Nephron (organoid): ENCODE measurements at regions not wholly inside any gene's neighbourhood (a gene's known extent, or its start where the extent isn't known, plus 50 kb on each side); places are given as distances from the start of the nearest gene placed in this dataset.
"Not testable (repeated sequence)": the region's sequence is repeated elsewhere in the genome, so short reads cannot be mapped to it uniquely, and the experiment has no call there.

Source experiments
- H3K27ac Mint-ChIP-seq, 3 experiments: 2 replicates each; pipeline ENCODE4 v1.8.0; 2020; ENCODE audit warnings: mixed read lengths in 3 of 3, mild to moderate bottlenecking in 2 of 3, moderate library complexity in 1 of 3
- H3K27me3 Mint-ChIP-seq: 2 replicates; pipeline ENCODE4 v1.8.0; 2021; ENCODE audit warnings: low read depth, mild to moderate bottlenecking, moderate library complexity, mixed read lengths
- H3K36me3 Mint-ChIP-seq: 2 replicates; pipeline ENCODE4 v1.8.0; 2020; ENCODE audit warnings: low read depth, mixed read lengths
- H3K4me1 Mint-ChIP-seq: 2 replicates; pipeline ENCODE4 v1.8.0; 2020; ENCODE audit warnings: mixed read lengths
- H3K4me3 Mint-ChIP-seq, 3 experiments: 2 replicates each; pipeline ENCODE4 v1.8.0; 2020; ENCODE audit warnings: mild to moderate bottlenecking in 3 of 3, mixed read lengths in 3 of 3, moderate library complexity in 2 of 3
- H3K9me3 Mint-ChIP-seq: 2 replicates; pipeline ENCODE4 v1.8.0; 2020; ENCODE audit warnings: mixed read lengths
- CTCF ChIP-seq, 3 experiments: fragments of 200-600 bp; sonication (generic); IDR thresholded peaks; one replicate each; pipeline ENCODE4 v1.5.0; 2021; ENCODE audit warnings: antibody characterized with exemption in 3 of 3; ENCODE audit not compliant: unreplicated experiment in 3 of 3

- Mint-ChIP-seq H3K4me1 (peaks cover 39% of the 10 kb centered on the region), H3K4me3 (no peak overlapping the region), H3K27ac (peak overlapping the region; percentile 18 to 93 (median 19)), H3K27me3 (no peaks in the 10 kb centered on the region), H3K36me3 (no peaks in the 10 kb centered on the region), H3K9me3 (no peaks in the 10 kb centered on the region)
- no peak for TF ChIP-seq CTCF (IDR thresholded peaks at IDR 0.05; ENCODE audit: unreplicated experiment in 3 of 3)
Measured at GRCh38 chr6:132021552-132022375, 70.6 kb upstream of the CCN2 start.

GRCh38 chr6:132020918-132021317 lies 69.7 kb upstream of the CCN2 start:
- H3K4me1 Mint-ChIP-seq: peaks cover 39% of the 10 kb centered on the region
- H3K27ac Mint-ChIP-seq: peak overlapping the region; percentile 87 to 93 (median 92)
- not testable (repeated sequence) for H3K4me3 Mint-ChIP-seq, H3K36me3 Mint-ChIP-seq, H3K9me3 Mint-ChIP-seq, H3K27me3 Mint-ChIP-seq

GRCh38 chr6:132020138-132020581 lies 69.0 kb upstream of the CCN2 start:
- H3K4me3 Mint-ChIP-seq: no peak overlapping the region
- H3K27me3 Mint-ChIP-seq: no peaks in the 10 kb centered on the region
- no peak for TF ChIP-seq CTCF (IDR thresholded peaks at IDR 0.05; ENCODE audit: unreplicated experiment in 3 of 3)
- peaks cover 39% of the 10 kb centered on the region for H3K4me1 Mint-ChIP-seq
- no peaks in the 10 kb centered on the region for H3K36me3 Mint-ChIP-seq
- H3K9me3 Mint-ChIP-seq: no peaks in the 10 kb centered on the region
- H3K27ac Mint-ChIP-seq: peak overlapping the region; percentile 87 to 93 (median 92)

- no peak for TF ChIP-seq CTCF (IDR thresholded peaks at IDR 0.05; ENCODE audit: unreplicated experiment in 3 of 3)
- H3K27me3 Mint-ChIP-seq: no peaks in the 10 kb centered on the region
- peak overlapping the region; percentile 87 to 93 (median 92) for H3K27ac Mint-ChIP-seq
- no peaks in the 10 kb centered on the region for H3K36me3 Mint-ChIP-seq
- H3K4me3 Mint-ChIP-seq: no peak overlapping the region
- peaks cover 39% of the 10 kb centered on the region for H3K4me1 Mint-ChIP-seq
- H3K9me3 Mint-ChIP-seq: no peaks in the 10 kb centered on the region
Measured at GRCh38 chr6:132019586-132019985, 68.4 kb upstream of the CCN2 start.

GRCh38 chr6:132017942-132018341 lies 66.8 kb upstream of the CCN2 start:
- H3K36me3 Mint-ChIP-seq: no peaks in the 10 kb centered on the region
- TF ChIP-seq CTCF (IDR thresholded peaks at IDR 0.05; ENCODE audit: unreplicated experiment in 3 of 3): no peak
- H3K27ac Mint-ChIP-seq: peak overlapping the region in 2 of 3 experiments; percentile 36 to 37
- no peak overlapping the region for H3K4me3 Mint-ChIP-seq
- no peaks in the 10 kb centered on the region for H3K27me3 Mint-ChIP-seq
- H3K4me1 Mint-ChIP-seq: peaks cover 39% of the 10 kb centered on the region
- no peaks in the 10 kb centered on the region for H3K9me3 Mint-ChIP-seq

GRCh38 chr6:132016396-132016795 lies 65.2 kb upstream of the CCN2 start:
- Mint-ChIP-seq H3K27me3 (no peaks in the 10 kb centered on the region), H3K4me3 (no peak overlapping the region), H3K4me1 (peaks cover 33% of the 10 kb centered on the region), H3K9me3 (no peaks in the 10 kb centered on the region), H3K27ac (no peak overlapping the region), H3K36me3 (no peaks in the 10 kb centered on the region)
- no peak for TF ChIP-seq CTCF (IDR thresholded peaks at IDR 0.05; ENCODE audit: unreplicated experiment in 3 of 3)
